KMS-11 (cell line): ENCODE measurements at regions not wholly inside any gene's neighbourhood (a gene's known extent, or its start where the extent isn't known, plus 50 kb on each side); places are given as distances from the start of the nearest gene placed in this dataset.

ENCODE experiments used
- H2AFZ ChIP-seq: fragments of 200-600 bp; sonication (generic); 2 replicates; pipeline ENCODE4 v1.6.1; 2016; ENCODE audit warnings: antibody characterized with exemption, mixed run types, low read depth
- H3K27ac ChIP-seq: fragments of 200-600 bp; sonication (generic); 2 replicates; pipeline ENCODE4 v1.6.1; 2016; ENCODE audit warnings: mild to moderate bottlenecking, mixed run types
- H3K27me3 ChIP-seq: fragments of 200-600 bp; sonication (generic); 2 replicates; pipeline ENCODE4 v1.6.1; 2017; ENCODE audit warnings: mild to moderate bottlenecking, low read depth, mixed run types, moderate library complexity; ENCODE audit not compliant: insufficient read depth
- H3K36me3 ChIP-seq: fragments of 200-600 bp; sonication (generic); 2 replicates; pipeline ENCODE4 v1.6.1; 2017; ENCODE audit warnings: mild to moderate bottlenecking, mixed run types; ENCODE audit not compliant: insufficient read depth
- H3K4me1 ChIP-seq: fragments of 200-600 bp; sonication (generic); 2 replicates; pipeline ENCODE4 v1.6.1; 2016; ENCODE audit warnings: mild to moderate bottlenecking, low read depth, mixed run types; ENCODE audit not compliant: poor library complexity, severe bottlenecking
- H3K4me2 ChIP-seq: fragments of 200-600 bp; sonication (generic); 2 replicates; pipeline ENCODE4 v1.7.0; 2016; ENCODE audit warnings: mild to moderate bottlenecking, mixed run types
- H3K4me3 ChIP-seq: fragments of 200-600 bp; sonication (generic); IDR thresholded peaks from 2 replicates; pipeline ENCODE4 v1.6.1; 2017; ENCODE audit warnings: low read depth, low read length, mixed read lengths; ENCODE audit not compliant: insufficient read depth
- H3K79me2 ChIP-seq: fragments of 200-600 bp; sonication (generic); 2 replicates; pipeline ENCODE4 v1.6.1; 2016; ENCODE audit warnings: low read depth, mixed run types; ENCODE audit not compliant: insufficient read depth
- H3K9ac ChIP-seq: fragments of 200-600 bp; sonication (generic); 2 replicates; pipeline ENCODE4 v1.6.1; 2016; ENCODE audit warnings: mild to moderate bottlenecking, mixed run types
- H4K20me1 ChIP-seq: fragments of 200-600 bp; sonication (generic); 2 replicates; pipeline ENCODE4 v1.6.1; 2016; ENCODE audit warnings: mild to moderate bottlenecking, mixed run types; ENCODE audit not compliant: insufficient read depth
- CTCF ChIP-seq: fragments of 200-600 bp; sonication (generic); conservative IDR thresholded peaks from 2 replicates; pipeline ENCODE4 v1.6.1; 2017; ENCODE audit warnings: low read depth, mild to moderate bottlenecking, antibody characterized with exemption, low read length, moderate library complexity, mixed read lengths

DNA sequence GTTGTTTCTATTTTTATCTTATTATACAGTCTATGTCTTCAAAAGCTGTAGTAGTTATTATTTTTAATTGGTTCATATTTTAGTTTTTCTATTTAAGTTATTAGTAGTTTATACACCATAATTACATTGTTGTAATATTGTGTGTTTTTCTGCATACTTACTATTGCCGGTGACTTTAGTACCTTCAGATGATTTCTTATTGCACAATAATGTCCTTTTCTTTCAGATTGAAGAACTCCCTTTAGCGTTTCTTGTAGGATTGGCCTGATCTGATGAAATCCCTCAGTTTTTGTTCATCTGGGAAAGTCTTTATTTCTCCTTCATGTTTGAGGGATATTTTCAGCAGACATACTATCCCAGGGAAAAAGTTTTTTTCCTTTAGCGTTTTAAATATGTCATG, 74.3 kb upstream of the CREB5 start:
- Histone ChIP-seq H3K27ac (no peak overlapping the region), H3K4me1 (peaks cover 2% of the 10 kb centered on the region), H3K27me3 (0 out of 2 replicates have a peak, but pooled peaks cover 3% of the 10 kb centered on the region), H3K36me3 (no peaks in the 10 kb centered on the region), H3K4me2 (no peak overlapping the region), H4K20me1 (no peaks in the 10 kb centered on the region), H2AFZ (no peak overlapping the region), H3K4me3 (no peak overlapping the region), H3K79me2 (no peaks in the 10 kb centered on the region), H3K9ac (no peak overlapping the region)
- no peak for TF ChIP-seq CTCF

DNA sequence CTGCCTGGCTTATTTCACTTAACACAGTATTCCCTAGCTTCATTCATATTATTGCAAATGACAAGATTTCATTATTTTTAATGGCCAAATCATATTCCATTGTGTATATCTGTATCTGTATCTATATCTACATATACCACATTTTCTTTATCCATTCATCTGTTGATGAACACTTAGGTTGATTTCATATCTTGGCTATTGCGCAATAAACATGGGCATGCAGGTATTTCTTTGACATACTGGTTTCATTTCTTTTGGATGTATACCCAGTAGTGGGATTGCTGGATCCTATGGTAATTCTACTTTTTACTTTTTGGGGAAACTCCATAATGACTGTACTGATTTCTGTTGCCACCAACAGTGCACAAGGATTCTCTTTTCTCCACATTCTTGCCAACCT, 68.9 kb upstream of the CREB5 start:
- Histone ChIP-seq H3K9ac (no peak overlapping the region), H3K27ac (no peak overlapping the region), H3K4me3 (no peak overlapping the region), H2AFZ (no peak overlapping the region), H3K4me2 (no peak overlapping the region), H3K79me2 (no peaks in the 10 kb centered on the region), H3K4me1 (peaks cover 22% of the 10 kb centered on the region), H3K36me3 (no peaks in the 10 kb centered on the region), H3K27me3 (0 out of 2 replicates have a peak, but pooled peaks cover 4% of the 10 kb centered on the region), H4K20me1 (no peaks in the 10 kb centered on the region)
- TF ChIP-seq CTCF = no peak

GRCh38 chr7:28346256-28346655, 66.1 kb upstream of the CREB5 start:
- H3K27ac ChIP-seq = no peak overlapping the region
- no peak for TF ChIP-seq CTCF

GRCh38 chr7:28346676-28347363, 65.5 kb upstream of the CREB5 start:
- H3K4me1 ChIP-seq = peaks cover 22% of the 10 kb centered on the region
- no peak overlapping the region for H2AFZ ChIP-seq
- H4K20me1 ChIP-seq = no peaks in the 10 kb centered on the region
- 0 out of 2 replicates have a peak, but pooled peaks cover 4% of the 10 kb centered on the region for H3K27me3 ChIP-seq
- H3K79me2 ChIP-seq = no peaks in the 10 kb centered on the region
- no peak overlapping the region for H3K9ac ChIP-seq
- H3K4me2 ChIP-seq = no peak overlapping the region
- no peak overlapping the region for H3K4me3 ChIP-seq
- no peak for TF ChIP-seq CTCF
- H3K36me3 ChIP-seq = no peaks in the 10 kb centered on the region
- H3K27ac ChIP-seq = no peak overlapping the region

More at GRCh38 chr7:28346256-28346655, 66.1 kb upstream of the CREB5 start:
- H3K9ac ChIP-seq = no peak overlapping the region
- H3K4me1 ChIP-seq = peaks cover 22% of the 10 kb centered on the region
- no peak overlapping the region for H2AFZ ChIP-seq
- H3K79me2 ChIP-seq = no peaks in the 10 kb centered on the region
- no peaks in the 10 kb centered on the region for H3K36me3 ChIP-seq
- H3K4me2 ChIP-seq = no peak overlapping the region
- H3K27me3 ChIP-seq = 0 out of 2 replicates have a peak, but pooled peaks cover 4% of the 10 kb centered on the region
- H3K4me3 ChIP-seq = no peak overlapping the region
- H4K20me1 ChIP-seq = no peaks in the 10 kb centered on the region
